ENCODE measurements at regions not wholly inside any gene's neighbourhood (a gene's known extent, or its start where the extent isn't known, plus 50 kb on each side); places are given as distances from the start of the nearest gene placed in this dataset.
A peak's percentile ranks its signal among the peaks of the same experiment; 100 is the strongest.

DNA sequence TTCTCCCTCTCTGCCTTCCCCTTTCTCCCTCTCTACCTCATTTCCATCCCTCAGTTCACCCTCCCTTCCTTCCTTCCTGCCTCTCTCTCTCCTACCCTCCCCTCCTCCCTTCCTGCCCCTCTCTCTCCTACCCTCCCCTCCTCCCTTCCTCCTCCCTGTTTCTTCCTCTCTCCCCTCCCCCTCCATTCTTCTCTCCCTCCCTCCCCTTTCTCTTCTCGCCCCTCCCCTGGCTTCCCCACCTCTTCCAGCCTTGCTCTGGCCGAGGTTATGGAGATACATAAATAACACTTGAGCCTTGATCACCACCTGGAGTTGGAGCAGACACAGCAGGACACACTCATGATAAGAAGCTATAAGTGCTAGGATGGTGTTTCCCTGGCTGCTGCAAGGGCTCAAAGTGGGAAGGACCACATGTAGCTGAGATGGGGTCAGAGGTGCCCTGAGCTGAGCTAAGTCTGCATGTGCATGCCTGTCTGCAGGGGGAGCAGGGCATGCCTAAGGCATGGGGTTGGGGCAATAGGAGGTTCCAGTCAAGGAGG, 326.1 kb upstream of the HS6ST1 start:
- 3% methylated on average over 2 of the region's 2 CpGs for WGBS (ENCODE audit: low lambda C conversion rate)
- POLR2A ChIA-PET: no interaction called here
- TF ChIP-seq ZNF782 (CRISPR knock-in tag; IDR thresholded peaks at IDR 0.05; ENCODE audit: borderline replicate concordance) (no peak), ELF3 (CRISPR knock-in tag; IDR thresholded peaks at IDR 0.05) (no peak), TEAD3 (CRISPR knock-in tag; optimal IDR thresholded peaks at IDR 0.05; ENCODE audit: borderline replicate concordance) (peak; percentile 93)
- TF ChIP-seq, protein P1, sequence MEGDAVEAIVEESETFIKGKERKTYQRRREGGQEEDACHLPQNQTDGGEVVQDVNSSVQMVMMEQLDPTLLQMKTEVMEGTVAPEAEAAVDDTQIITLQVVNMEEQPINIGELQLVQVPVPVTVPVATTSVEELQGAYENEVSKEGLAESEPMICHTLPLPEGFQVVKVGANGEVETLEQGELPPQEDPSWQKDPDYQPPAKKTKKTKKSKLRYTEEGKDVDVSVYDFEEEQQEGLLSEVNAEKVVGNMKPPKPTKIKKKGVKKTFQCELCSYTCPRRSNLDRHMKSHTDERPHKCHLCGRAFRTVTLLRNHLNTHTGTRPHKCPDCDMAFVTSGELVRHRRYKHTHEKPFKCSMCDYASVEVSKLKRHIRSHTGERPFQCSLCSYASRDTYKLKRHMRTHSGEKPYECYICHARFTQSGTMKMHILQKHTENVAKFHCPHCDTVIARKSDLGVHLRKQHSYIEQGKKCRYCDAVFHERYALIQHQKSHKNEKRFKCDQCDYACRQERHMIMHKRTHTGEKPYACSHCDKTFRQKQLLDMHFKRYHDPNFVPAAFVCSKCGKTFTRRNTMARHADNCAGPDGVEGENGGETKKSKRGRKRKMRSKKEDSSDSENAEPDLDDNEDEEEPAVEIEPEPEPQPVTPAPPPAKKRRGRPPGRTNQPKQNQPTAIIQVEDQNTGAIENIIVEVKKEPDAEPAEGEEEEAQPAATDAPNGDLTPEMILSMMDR (CRISPR knock-in tag; IDR thresholded peaks at IDR 0.05): peak; percentile 28; the same call in 1 of the 2 replicates
- TF ChIP-seq, protein P2, sequence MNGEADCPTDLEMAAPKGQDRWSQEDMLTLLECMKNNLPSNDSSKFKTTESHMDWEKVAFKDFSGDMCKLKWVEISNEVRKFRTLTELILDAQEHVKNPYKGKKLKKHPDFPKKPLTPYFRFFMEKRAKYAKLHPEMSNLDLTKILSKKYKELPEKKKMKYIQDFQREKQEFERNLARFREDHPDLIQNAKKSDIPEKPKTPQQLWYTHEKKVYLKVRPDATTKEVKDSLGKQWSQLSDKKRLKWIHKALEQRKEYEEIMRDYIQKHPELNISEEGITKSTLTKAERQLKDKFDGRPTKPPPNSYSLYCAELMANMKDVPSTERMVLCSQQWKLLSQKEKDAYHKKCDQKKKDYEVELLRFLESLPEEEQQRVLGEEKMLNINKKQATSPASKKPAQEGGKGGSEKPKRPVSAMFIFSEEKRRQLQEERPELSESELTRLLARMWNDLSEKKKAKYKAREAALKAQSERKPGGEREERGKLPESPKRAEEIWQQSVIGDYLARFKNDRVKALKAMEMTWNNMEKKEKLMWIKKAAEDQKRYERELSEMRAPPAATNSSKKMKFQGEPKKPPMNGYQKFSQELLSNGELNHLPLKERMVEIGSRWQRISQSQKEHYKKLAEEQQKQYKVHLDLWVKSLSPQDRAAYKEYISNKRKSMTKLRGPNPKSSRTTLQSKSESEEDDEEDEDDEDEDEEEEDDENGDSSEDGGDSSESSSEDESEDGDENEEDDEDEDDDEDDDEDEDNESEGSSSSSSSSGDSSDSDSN (CRISPR knock-in tag; IDR thresholded peaks at IDR 0.05): no peak
- Histone ChIP-seq H3K27me3 (ENCODE audit: control insufficient read depth in 1 of 2, insufficient read depth in 2 of 2, low read length in 2 of 2) (peaks cover 4 to 34% of the 10 kb centered on the region in 2 experiments; a peak in 3 of 5 replicates), H4K20me1 (ENCODE audit: insufficient read depth, low read length) (no peaks in the 10 kb centered on the region), H3K9ac (ENCODE audit: insufficient read depth, low read depth, low read length) (no peak overlapping the region), H3K27ac (ENCODE audit: extremely low read length, insufficient read depth, low read length) (no peak overlapping the region), H2AFZ (ENCODE audit: low read length) (no peak overlapping the region), H3K4me2 (ENCODE audit: low read depth, low read length) (no peak overlapping the region), H3K36me3 (replicated peaks in 1 of 2; ENCODE audit: control insufficient read depth in 1 of 2, insufficient read depth in 2 of 2, low read length in 2 of 2) (no peaks in the 10 kb centered on the region), H3K9me3 (ENCODE audit: low read length) (no peaks in the 10 kb centered on the region), H3K79me2 (ENCODE audit: insufficient read depth, low read length) (no peaks in the 10 kb centered on the region), H3K4me3 (replicated peaks in 1 of 3; ENCODE audit: insufficient read depth in 1 of 3, low read depth in 2 of 3, low read length in 3 of 3) (no peak overlapping the region), H3K4me1 (ENCODE audit: insufficient read depth, low read length) (no peaks in the 10 kb centered on the region)
- ATAC-seq: peak; percentile 67
- intact Hi-C loops (cut with micrococcal nuclease; ENCODE audit: unreplicated experiment) (no loop called here), in situ Hi-C loops (cut with HindIII; ENCODE audit: extremely low pct_ligation_motif_present, low pct_unique_long_range_greater_than_20kb) (loop anchor here (25.0 kb wide), 1 partner anchor 582 kb away; no protein-coding TSS in a partner anchor)
- no TSS peak for BruUV-seq (replicated peaks)
- FAIRE-seq: no peak
- DNase-seq (ENCODE audit: low spot score): no peak
- CTCF ChIA-PET (ENCODE audit: low intra/inter-chr PET ratio, low total read pairs): no interaction called here
